ENCODE measurements at regions not wholly inside any gene's neighbourhood (a gene's known extent, or its start where the extent isn't known, plus 50 kb on each side); places are given as distances from the start of the nearest gene placed in this dataset.

DNA sequence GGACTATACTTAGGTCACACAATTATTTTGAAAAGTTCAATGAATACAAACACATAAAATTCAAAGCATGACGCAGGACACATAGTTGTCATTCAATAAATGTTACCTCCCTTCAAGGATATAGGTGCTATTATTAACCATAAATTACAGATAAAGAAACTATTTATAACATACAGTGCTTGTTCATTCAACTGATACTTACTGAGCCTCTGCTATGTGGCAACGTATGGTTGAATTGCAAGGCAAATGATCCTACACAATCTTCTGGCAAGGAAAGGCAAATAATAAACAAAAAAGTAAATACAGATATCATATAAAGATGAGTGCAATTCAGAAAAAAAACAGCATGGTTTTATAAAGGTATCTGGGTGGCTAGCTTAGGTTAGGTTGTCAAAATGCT lies 614.7 kb downstream of the LTN1 start:
- Histone ChIP-seq H3K79me2 (ENCODE audit: insufficient read depth, low read length) (no peaks in the 10 kb centered on the region), H3K36me3 (ENCODE audit: insufficient read depth, low read length) (no peaks in the 10 kb centered on the region)
- no peak for TF ChIP-seq EZH2phosphoT487 (IDR thresholded peaks at IDR 0.05; ENCODE audit: borderline replicate concordance)

DNA sequence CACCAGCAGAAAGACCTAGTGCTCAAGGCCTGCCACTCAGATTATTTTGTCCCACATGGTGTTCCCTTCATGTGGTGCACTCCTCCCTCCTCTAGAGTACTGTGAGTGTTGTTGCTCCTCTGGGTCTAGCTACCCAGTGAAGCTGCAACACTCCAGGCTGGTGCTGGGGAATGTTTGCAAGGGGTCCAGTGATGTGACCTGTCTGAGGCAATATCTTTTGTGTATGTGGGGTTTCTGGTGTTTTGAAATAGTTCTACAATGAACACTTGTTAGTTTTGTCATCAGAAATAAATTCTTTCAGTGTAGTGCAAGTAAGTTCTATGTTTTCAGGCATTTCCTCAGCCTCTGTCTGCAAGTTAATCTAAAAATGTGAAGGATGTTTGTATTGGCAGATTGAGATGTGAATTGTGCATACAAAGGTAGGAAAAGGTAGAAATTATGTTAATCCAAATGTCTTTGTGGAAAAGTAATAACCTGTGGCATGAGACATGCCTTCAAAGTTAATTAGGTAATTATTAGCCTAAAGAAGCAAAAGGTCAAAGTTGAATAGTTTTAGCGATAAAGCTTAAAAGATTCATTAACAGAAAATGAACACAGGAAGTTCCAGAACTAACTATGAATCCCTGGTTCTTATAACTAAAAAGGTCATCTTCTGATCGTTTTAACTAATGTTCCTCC lies 616.8 kb downstream of the LTN1 start:
- Histone ChIP-seq H3K9me3 (ENCODE audit: insufficient read depth, low read depth, low read length) (0 out of 2 replicates have a peak, but pooled peaks cover 4% of the 10 kb centered on the region), H3K27me3 (ENCODE audit: insufficient read depth, low read length, poor library complexity, severe bottlenecking) (no peaks in the 10 kb centered on the region), H3K9ac (ENCODE audit: low read depth, low read length, poor library complexity, severe bottlenecking) (no peak overlapping the region)

More for the DNA sequence above, 614.7 kb downstream of the LTN1 start:
- Histone ChIP-seq H3K27me3 (ENCODE audit: insufficient read depth, low read length, poor library complexity, severe bottlenecking) (no peaks in the 10 kb centered on the region), H3F3A (ENCODE audit: low read depth) (no peaks in the 10 kb centered on the region), H3K4me2 (ENCODE audit: low read depth, low read length, poor library complexity, severe bottlenecking) (no peak overlapping the region), H3K9me2 (replicated peaks; ENCODE audit: low read depth, low read length) (no peaks in the 10 kb centered on the region), H3K9ac (ENCODE audit: low read depth, low read length, poor library complexity, severe bottlenecking) (no peak overlapping the region), H3K4me3 (ENCODE audit: low read length, poor library complexity, severe bottlenecking) (no peak overlapping the region), H3K4me1 (ENCODE audit: insufficient read depth, low read length, poor library complexity, severe bottlenecking) (no peaks in the 10 kb centered on the region), H2AFZ (ENCODE audit: low read length) (no peak overlapping the region), H4K20me1 (ENCODE audit: insufficient read depth, low read length, poor library complexity, severe bottlenecking) (no peaks in the 10 kb centered on the region), H3K9me3 (ENCODE audit: insufficient read depth, low read depth, low read length) (0 out of 2 replicates have a peak, but pooled peaks cover 4% of the 10 kb centered on the region)

DNA sequence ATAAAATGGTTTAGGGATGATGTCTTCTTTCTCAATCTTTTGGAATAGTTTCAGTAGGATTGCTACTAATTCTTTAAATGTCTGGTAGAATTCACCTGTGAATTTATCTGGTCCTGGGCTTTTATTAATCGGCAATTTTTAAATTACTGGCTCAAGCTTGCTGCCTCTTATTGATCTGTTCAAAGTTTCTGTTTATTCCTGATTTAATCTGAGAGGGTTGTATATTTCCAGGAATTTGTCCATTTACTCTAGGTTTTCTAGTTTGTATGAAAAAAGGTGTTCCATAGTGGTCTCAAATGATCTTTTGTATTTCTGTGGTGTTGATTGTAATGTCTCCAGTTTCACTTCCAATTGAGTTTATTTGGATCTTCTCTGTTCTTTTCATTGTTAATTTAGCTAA lies 617.8 kb downstream of the LTN1 start:
- no peaks in the 10 kb centered on the region for H3F3A ChIP-seq (ENCODE audit: low read depth)
- H3K4me2 ChIP-seq (ENCODE audit: low read depth, low read length, poor library complexity, severe bottlenecking) = no peak overlapping the region
- 0 out of 2 replicates have a peak, but pooled peaks cover 4% of the 10 kb centered on the region for H3K9me3 ChIP-seq (ENCODE audit: insufficient read depth, low read depth, low read length)
- H2AFZ ChIP-seq (ENCODE audit: low read length) = no peak overlapping the region
- no peak for TF ChIP-seq EZH2phosphoT487 (IDR thresholded peaks at IDR 0.05; ENCODE audit: borderline replicate concordance)
- TF ChIP-seq, protein P1, sequence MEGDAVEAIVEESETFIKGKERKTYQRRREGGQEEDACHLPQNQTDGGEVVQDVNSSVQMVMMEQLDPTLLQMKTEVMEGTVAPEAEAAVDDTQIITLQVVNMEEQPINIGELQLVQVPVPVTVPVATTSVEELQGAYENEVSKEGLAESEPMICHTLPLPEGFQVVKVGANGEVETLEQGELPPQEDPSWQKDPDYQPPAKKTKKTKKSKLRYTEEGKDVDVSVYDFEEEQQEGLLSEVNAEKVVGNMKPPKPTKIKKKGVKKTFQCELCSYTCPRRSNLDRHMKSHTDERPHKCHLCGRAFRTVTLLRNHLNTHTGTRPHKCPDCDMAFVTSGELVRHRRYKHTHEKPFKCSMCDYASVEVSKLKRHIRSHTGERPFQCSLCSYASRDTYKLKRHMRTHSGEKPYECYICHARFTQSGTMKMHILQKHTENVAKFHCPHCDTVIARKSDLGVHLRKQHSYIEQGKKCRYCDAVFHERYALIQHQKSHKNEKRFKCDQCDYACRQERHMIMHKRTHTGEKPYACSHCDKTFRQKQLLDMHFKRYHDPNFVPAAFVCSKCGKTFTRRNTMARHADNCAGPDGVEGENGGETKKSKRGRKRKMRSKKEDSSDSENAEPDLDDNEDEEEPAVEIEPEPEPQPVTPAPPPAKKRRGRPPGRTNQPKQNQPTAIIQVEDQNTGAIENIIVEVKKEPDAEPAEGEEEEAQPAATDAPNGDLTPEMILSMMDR (conservative IDR thresholded peaks at IDR 0.05; ENCODE audit: low read length) = no peak
- no peaks in the 10 kb centered on the region for H3K27me3 ChIP-seq (ENCODE audit: insufficient read depth, low read length, poor library complexity, severe bottlenecking)
- H3K4me3 ChIP-seq (ENCODE audit: low read length, poor library complexity, severe bottlenecking) = no peak overlapping the region
- no peaks in the 10 kb centered on the region for H3K36me3 ChIP-seq (ENCODE audit: insufficient read depth, low read length)
- no peaks in the 10 kb centered on the region for H3K79me2 ChIP-seq (ENCODE audit: insufficient read depth, low read length)
- no peaks in the 10 kb centered on the region for H4K20me1 ChIP-seq (ENCODE audit: insufficient read depth, low read length, poor library complexity, severe bottlenecking)
- H3K9ac ChIP-seq (ENCODE audit: low read depth, low read length, poor library complexity, severe bottlenecking) = no peak overlapping the region
- no peaks in the 10 kb centered on the region for H3K9me2 ChIP-seq (replicated peaks; ENCODE audit: low read depth, low read length)
- H3K4me1 ChIP-seq (ENCODE audit: insufficient read depth, low read length, poor library complexity, severe bottlenecking) = no peaks in the 10 kb centered on the region

More for the DNA sequence above, 616.8 kb downstream of the LTN1 start:
- H3K9me2 ChIP-seq (replicated peaks; ENCODE audit: low read depth, low read length) = no peaks in the 10 kb centered on the region
- no peak overlapping the region for H2AFZ ChIP-seq (ENCODE audit: low read length)
- no peak overlapping the region for H3K4me2 ChIP-seq (ENCODE audit: low read depth, low read length, poor library complexity, severe bottlenecking)
- no peaks in the 10 kb centered on the region for H4K20me1 ChIP-seq (ENCODE audit: insufficient read depth, low read length, poor library complexity, severe bottlenecking)
- TF ChIP-seq EZH2phosphoT487 (IDR thresholded peaks at IDR 0.05; ENCODE audit: borderline replicate concordance) = no peak
- TF ChIP-seq, protein P1 (conservative IDR thresholded peaks at IDR 0.05; ENCODE audit: low read length) = no peak
- H3K79me2 ChIP-seq (ENCODE audit: insufficient read depth, low read length) = no peaks in the 10 kb centered on the region
- no peaks in the 10 kb centered on the region for H3K4me1 ChIP-seq (ENCODE audit: insufficient read depth, low read length, poor library complexity, severe bottlenecking)
- no peaks in the 10 kb centered on the region for H3K36me3 ChIP-seq (ENCODE audit: insufficient read depth, low read length)
- no peak overlapping the region for H3K4me3 ChIP-seq (ENCODE audit: low read length, poor library complexity, severe bottlenecking)
- H3F3A ChIP-seq (ENCODE audit: low read depth) = no peaks in the 10 kb centered on the region

DNA sequence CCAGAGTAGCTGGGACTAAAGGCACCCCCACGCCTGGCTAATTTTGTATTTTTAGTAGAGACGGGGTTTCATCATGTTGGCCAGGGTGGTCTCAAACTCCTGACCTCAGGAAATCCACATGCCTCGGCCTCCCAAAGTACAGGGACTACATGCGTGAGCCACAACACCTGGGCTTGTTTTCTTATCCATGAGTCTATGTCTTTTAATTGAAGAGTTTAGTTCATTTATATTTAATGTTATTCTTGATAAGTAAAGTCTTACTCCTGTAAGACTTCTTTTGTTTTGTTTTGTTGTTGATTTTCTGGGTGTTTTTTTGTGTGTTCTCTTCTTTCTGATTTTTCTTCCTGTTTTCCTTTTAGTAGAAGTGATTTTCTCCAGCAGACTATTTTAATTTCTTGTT lies 621.0 kb downstream of the LTN1 start:
- Histone ChIP-seq H4K20me1 (ENCODE audit: insufficient read depth, low read length, poor library complexity, severe bottlenecking) (no peaks in the 10 kb centered on the region), H3K4me1 (ENCODE audit: insufficient read depth, low read length, poor library complexity, severe bottlenecking) (no peaks in the 10 kb centered on the region), H3F3A (ENCODE audit: low read depth) (no peaks in the 10 kb centered on the region), H3K9me3 (ENCODE audit: insufficient read depth, low read depth, low read length) (0 out of 2 replicates have a peak, but pooled peaks cover 4% of the 10 kb centered on the region), H3K4me3 (ENCODE audit: low read length, poor library complexity, severe bottlenecking) (no peak overlapping the region), H3K36me3 (ENCODE audit: insufficient read depth, low read length) (no peaks in the 10 kb centered on the region), H3K9me2 (replicated peaks; ENCODE audit: low read depth, low read length) (no peaks in the 10 kb centered on the region), H2AFZ (ENCODE audit: low read length) (no peak overlapping the region), H3K4me2 (ENCODE audit: low read depth, low read length, poor library complexity, severe bottlenecking) (no peak overlapping the region), H3K27me3 (ENCODE audit: insufficient read depth, low read length, poor library complexity, severe bottlenecking) (no peaks in the 10 kb centered on the region), H3K79me2 (ENCODE audit: insufficient read depth, low read length) (no peaks in the 10 kb centered on the region), H3K9ac (ENCODE audit: low read depth, low read length, poor library complexity, severe bottlenecking) (no peak overlapping the region)
- TF ChIP-seq EZH2phosphoT487 (IDR thresholded peaks at IDR 0.05; ENCODE audit: borderline replicate concordance) = no peak
- TF ChIP-seq, protein P1 (conservative IDR thresholded peaks at IDR 0.05; ENCODE audit: low read length) = no peak

Data from Loucy (cell line).